ENCODE measurements at regions not wholly inside any gene's neighbourhood (a gene's known extent, or its start where the extent isn't known, plus 50 kb on each side); places are given as distances from the start of the nearest gene placed in this dataset.
"Not testable (repeated sequence)": the region's sequence is repeated elsewhere in the genome, so short reads cannot be mapped to it uniquely, and the experiment has no call there.

DNA sequence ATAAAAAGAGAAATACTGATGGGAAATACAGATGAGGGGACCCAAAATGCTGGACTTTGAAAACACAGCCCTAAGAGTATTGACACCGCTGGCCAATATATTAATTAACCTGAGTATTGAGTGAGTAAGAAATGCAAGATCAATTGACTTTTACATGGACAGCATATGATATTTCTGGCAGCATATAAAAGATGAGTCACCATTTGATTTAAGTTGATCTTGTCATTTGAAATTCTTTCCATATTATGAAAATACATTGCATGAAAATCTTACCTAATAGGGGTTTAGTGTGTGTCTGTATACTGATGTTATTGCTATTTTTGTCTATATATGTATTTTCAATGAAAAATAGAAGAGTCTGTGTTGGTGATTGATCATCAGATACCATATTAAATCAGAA lies 619.6 kb downstream of the KCTD12 start:
- no peak for DNase-seq

DNA sequence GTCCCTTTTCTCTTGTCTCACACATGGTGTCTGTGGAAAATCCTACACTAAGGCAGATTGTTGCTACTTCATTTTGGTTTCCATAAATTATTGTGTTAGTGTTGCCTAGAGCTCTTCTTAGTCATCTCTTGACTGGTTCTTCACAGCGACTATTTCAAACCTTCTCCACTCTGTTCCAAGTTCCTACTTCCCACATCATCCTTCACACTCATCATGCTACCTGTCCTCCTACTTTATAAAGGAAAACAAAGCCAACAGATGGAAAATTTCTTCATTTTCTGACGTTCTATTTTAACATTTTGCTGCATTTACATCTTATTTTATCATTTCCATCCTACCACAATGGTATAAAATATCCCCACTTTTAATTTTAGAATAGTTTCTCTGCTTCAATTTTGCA lies 614.1 kb downstream of the LMO7 start:
- no peak for DNase-seq

DNA sequence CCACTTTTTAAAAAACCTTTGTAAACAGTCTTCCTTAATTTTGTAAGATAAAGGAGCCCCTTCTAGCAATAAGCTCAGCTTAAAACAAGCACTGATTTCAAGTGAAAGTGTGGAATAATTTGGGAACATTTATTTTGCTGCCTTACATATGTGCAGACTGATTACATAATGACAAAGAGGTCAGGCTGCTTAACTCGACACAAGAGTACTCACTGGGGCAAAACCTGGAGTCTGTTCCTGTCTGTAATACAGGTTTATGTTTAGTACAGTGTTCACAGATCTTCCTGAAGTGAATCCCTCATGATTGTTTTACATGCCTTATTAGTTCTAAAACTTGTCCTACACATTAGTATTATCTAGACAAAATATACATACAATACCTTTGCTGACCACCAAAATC lies 609.8 kb downstream of the LMO7 start:
- no peak for DNase-seq

DNA sequence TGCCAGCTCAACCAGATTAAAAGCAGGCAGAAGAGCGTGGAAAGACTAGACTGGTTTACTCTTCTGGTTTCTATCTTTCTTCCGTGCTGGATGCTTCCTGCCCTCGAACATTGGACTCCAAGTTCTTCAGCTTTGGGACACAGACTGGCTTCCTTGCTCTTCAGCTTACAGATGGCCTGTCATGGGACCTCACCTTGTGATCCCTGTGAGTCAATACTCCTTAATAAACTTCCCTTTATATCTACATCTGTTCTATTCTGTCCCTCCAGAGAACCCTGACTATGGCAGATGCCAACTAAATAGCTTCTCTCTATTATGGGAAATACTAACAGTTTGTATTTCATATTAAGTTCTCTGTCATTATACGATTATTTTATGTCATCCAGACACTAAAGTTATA lies 609.1 kb downstream of the LMO7 start:
- DNase-seq = no peak

DNA sequence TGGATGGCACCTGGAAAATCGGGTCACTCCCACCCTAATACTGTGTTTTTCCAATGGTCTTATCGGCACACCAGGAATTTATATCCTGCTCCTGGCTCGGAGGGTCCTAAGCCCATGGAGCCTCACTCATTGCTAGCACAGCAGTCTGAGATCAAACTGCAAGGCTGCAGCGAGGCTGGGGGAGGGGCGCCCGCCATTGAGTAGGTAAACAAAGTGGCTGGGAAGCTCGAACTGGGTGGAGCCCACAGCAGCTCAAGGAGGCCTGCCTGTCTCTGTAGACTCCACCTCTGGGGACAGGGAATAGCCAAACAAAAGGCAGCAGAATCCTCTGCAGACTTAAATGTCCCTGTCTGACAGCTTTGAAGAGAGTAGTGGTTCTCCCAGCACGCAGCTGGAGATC lies 607.0 kb downstream of the LMO7 start:
- not testable (repeated sequence) for DNase-seq

DNA sequence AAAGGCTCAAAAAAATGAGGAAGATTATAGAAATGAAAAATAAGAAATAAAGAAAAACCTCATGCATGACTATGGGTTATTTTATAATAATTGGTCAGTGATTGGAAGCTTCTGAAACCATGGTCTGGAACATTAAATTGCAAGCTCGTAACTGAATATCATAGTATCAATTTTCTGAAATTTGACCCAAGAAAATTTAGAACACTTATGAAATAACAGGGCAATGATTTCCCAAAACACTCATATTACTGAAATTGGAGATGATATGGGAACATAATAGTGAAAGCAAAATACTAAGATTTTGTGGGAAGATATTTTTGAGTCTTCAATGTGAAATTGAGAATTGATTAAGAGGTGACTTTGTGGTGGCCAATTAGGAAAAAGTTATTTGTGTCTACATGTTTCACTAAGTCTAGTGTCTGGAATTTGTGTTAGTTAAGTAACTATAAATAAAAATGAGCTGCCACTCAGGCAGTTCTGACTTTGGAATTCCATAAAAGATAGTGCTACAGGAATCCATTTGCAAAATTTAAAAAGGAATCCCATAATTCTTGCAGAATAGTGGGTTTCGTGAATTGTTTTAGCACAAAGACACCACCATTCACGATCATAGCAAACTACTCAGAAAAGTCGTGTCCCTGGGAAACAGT lies 603.0 kb downstream of the LMO7 start:
- no peak for DNase-seq

DNA sequence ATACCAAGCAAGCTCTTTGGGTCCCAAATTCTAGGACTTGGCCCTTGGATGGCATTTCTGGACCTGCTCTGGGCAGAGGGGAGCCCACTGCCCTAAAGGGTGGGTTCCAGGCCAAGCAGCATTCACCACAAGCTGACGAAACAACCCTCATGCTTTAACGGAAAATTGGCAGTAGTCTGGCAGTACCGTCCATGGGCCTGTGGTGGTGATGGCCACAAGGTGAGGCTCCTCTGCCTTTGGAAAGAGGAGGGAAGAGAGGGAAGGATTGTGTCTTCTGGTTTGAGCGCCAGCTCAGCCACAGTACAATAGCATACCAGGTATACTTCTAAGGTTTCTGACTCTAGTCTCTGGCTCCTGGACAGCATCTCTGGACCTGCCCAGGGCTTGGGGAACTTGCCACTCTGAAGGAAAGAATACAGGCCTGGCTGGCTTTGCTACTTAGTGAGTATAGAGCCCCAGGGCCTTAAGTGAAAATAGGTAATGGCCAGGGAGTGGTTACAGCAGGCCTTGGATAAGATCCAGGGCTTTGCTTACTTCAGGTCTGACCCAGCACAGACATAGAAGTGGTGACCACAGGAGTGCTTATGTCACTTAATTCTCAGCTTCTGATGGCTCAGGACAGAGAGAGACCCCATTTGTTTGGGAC lies 595.5 kb downstream of the LMO7 start:
- no peak for DNase-seq

DNA sequence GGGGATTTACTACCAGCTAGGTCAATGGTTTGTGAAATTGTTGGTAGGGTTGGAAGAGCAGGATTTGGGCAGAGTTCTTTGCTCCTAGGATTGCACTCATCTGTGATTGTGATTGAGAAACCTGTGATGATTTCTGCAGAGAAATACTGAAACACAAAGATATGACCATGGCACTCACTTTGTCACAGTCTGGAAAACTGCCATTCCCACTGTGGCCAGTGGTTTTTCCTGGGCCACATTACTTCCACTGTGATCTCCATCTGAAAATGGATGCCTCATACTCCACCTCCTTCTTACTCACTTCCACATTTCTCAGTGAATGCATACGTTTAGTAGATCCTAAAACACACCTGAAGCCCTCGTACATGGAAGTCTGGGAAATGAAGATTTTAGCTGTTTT lies 593.2 kb downstream of the LMO7 start:
- DNase-seq = no peak

DNA sequence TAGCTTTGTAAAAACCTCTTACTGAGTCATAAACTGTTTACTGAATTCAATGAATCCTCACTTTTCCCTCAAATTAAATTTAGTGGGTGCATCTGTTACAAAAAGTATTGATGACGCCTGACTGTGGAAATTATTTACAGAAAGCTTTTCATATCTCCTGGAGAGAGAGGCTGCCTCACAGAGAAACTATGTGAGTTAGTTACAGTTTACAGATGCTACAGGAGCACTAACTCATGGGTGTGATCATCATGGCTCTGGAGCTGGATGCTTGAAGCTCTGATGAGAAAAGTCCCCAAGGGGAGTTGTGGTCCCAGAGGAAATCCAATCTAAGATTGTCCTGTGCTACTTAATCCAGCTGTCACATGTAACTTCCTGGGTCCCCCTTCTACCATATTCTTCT lies 590.8 kb downstream of the LMO7 start:
- no peak for DNase-seq

DNA sequence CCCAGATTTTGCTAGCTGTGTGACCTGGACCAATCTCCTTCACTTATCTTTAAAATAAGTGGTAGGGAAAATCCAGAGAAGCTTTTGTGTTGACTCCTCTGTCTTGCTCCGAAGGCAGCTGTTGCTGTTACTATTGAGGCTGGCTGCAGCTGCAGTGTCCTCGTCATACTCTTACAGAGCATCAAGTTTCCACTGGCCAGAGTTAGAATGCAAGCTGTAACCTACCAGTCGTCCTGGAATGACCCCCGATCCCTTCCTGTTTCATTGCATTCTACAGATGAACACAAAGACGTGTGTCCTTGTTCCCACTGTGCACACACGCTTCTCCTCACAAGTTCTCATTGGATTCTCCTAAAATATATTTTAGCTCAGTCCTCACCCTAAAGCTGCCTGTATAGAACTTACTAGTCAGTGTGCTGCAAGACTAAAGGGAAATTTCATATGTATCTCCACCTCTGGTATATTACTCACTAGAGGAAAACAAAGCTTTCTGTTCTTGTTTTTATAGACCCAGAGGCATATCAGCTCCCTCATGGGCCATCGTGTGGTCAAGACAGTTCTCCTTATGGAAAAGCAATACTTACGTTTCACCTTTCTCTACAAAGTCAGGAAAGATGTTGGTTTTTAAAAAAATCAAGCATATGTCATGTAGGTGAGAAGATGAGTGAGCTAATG lies 589.8 kb downstream of the LMO7 start:
- no peak for DNase-seq

DNA sequence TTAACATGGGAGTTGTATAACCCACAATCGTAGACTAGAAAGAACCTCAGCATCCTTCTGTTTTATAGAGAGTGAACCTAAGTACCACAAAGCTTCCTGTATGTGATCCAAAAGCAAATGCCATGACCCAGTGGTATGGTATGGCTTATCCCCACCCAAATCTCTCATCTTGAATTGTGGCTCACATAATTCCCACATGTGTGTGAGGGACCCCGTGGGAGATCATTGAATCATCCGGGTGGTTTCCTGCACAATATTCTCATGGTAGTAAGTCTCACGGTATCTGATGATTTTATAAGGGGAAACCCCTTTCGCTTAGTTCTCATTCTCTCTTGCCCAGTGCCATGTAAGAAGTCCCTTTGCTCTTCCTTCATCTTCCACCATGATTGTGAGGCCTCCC lies 587.9 kb downstream of the LMO7 start:
- DNase-seq = no peak

DNA sequence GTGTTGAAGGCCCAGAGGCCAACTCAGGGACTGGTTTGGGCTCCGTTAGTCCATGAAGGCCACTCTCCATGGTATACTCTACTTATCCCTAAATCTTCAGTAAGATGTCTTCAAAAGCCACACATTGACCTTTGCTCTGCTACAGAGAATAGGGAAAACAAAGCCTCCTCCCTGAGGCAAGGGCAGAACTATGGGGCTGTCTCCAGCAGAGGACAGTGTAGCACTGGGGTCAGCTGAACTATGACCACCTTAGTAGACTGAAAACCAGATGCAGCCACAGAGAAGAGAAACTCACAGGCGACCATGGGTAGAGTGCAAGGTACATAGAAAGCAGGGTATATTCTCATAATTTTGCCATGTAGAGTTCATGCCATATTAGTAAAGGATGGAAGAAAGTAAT lies 587.4 kb downstream of the LMO7 start:
- no peak for DNase-seq

DNA sequence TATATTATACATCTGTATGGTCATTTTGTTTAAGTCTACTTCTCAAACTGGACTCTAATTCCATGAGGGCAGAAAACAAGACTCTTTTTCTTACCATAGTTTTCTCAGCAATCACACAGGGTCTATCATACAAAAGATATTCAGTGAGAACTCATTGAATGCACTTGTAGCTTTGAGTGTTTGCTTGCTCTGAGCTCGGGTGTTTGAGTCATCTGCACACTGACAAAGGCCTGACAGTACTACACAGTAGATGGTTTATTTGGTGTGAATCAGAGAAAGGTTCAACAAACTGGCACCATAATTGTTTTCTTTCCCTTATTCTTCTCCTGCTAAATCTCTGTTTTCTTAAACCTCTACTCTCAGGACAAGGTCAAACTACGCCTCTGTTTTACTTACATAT lies 586.4 kb downstream of the LMO7 start:
- DNase-seq = no peak

DNA sequence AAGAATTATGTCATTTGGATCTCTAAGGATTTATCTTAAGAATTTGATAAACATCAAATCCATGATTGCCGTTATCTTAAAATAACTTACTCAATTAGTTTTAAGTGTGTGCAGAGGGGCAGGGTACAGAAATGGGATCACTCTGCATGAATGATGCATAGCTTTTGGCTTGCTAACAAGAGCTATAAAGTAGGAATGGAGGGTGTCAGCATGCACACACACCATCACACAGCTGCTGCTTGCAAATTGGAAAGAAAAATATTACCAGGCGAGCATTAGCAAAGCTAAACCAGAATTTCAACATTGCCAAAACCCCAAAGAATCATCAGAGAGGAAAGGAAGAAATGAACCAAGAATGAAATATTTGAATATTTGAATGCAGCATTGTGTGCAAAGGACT lies 580.6 kb downstream of the LMO7 start:
- DNase-seq = no peak

DNA sequence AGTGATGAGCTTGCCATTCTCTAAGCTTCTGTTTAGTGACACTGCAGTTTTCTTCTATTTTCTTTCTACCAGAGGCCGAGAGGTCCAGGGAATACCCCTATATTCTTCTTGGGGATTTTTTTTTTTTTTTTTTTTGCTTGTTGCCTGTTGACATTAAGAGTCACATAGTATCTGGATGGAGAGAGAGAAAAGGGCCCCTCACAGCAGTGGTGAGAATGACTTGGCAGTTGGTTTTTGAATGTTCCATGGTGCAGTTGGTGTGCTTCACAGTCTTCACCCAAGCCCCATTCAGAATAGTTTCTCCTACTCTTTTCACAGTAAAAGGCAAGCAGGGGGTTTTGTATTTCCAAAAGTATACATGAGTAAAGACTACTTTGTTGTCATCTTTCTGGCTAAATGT lies 577.9 kb downstream of the LMO7 start:
- DNase-seq = no peak

DNA sequence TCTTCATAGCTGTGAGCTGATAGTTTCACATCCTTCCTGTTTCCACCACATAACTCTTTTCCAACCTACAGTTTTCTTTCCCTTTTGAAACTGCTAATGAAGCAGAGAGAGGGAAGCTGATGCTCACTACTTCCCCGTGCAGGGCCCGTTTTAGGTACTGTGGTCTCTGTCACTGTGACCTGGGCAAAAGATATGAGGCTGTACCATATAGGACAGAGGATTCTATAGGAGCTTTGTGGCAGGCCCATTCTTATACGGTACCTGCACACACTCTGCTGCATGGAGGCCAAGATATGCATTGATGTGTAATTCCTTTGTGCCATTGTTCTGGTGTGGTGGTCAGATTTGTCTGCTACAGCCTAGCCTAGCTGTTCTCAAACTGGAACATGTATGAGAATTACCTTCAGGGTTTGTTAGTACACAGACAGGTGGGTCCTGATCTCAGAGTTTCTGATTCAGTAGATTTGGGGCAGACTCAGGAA lies 577.3 kb downstream of the LMO7 start:
- DNase-seq = no peak

DNA sequence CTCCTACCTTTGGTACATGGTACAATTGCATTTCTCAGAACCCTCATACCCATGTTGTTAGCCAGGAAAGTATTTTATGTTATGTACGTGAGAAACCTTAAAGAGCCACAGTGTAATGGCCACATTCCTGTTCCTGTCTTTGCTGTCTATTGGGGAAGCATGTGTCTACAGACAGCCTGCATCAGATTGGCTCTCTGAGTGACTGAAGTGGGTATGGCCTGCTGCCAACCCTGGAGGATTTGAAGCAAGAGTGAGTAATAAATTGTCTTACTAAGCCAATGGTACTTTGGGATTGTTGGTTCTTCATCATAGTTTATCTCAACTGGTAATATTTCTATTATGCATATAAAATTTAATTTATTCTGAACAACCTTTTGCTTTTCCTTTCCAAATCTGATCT lies 574.1 kb downstream of the LMO7 start:
- no peak for DNase-seq

DNA sequence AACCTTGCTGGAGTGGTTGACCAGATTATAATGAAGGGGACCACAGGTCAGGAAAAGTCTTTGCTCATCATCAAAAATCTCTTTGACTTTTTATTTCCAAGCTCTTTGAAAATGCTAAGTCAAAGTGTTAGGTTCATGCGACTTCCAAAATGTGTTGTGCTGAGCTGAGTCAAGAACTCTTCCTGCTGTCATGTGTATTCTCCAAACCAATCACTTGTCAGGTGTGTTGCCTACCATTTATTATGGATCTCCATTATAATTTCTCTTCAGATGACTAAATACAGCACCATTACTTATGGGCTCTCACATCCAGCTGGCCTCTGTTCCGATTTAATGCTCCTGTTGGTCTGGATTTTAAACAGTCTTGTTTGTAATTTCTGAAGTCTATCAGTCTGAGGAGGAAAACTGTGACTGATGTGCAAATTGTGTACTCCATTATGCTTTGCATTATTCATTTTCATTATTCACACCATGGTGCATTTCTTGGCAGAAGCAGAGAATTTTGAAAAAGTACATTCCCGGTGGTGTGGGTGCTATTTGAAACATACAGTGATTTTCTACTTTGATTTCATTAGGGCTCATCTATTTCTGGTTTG lies 562.5 kb downstream of the LMO7 start:
- DNase-seq = no peak

DNA sequence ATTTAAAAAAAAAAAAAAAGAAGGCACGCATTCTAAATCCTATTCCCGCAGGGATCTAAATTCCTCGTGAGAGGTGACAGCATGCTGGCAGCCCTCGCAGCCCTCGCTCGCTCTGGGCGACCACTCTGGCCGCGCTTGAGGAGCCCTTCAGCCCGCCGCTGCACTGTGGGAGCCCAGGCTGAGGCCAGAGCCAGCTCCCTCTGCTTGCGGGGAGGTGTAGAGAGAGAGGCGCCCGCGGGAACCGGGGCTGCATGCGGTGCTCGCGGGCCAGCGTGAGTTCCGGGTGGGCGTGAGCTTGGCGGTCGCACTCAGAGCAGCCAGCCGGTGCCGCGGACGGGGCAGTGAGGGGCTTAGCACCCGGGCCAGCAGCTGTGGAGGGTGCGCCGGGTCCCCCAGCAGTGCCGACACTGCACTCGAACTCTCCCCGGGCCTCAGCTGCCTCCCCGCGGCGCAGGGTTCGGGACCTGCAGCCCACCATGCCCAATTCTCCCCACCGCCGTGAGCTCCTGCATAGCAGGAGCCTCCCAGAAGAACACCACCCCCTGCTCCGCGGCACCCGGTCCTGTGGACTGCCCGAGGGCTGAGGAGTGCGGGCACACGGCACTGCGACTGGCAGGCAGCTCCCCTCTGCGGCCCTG lies 553.9 kb downstream of the LMO7 start:
- DNase-seq = no peak

DNA sequence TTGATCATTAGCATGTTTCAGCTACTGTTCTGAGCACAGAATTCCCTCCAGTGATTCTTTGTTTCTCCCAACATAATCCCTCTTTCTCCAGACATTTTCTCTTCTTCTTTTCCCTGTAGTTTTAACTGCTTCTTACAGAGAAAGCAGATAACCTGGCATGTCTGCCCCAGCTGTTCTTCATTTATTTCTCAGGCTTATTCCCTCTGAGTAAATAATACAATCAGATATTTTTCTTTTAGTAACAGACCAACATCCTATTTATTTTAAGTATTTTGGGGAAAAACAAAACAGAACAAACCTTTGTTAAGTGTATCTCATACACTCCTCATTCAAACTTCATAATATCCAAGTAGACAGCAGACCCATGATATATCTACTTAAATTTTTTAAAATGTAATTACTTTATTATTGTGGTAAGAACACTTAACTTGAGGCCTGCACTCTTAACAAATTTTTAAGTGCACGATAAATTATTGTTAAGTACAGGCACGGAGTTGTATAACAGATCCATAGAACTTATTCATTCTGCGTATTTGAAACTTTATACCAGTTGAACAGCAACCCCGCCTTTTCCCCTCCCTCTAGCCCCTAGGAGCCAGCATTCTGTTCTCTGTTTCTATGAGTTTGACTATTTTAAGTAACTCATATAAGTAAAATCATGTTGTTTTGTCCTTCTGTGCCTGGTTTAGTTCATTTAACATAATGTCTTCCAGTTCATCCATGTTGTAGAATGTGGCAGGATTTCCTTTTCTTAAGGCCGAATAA lies 540.0 kb downstream of the LMO7 start:
- no peak for DNase-seq

DNA sequence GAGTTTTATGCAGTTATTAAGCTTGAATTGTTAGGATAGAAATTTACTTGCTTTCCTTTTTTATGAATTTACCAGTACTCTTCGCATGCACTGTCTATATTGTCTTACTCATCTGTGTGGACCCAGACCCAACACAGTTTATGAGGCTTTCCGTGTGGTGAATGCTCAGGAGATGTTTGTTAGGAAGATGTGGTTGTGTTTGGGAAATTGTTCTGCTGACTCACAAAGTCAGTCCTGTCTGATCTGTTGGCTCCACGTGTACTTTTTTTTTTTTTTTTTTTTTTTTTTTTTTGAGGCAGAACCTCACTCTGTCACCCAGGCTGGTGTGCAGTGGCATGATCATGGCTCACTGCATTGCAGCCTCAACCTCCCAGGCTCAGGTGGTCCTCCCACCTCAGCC lies 532.5 kb downstream of the LMO7 start:
- no peak for DNase-seq

DNA sequence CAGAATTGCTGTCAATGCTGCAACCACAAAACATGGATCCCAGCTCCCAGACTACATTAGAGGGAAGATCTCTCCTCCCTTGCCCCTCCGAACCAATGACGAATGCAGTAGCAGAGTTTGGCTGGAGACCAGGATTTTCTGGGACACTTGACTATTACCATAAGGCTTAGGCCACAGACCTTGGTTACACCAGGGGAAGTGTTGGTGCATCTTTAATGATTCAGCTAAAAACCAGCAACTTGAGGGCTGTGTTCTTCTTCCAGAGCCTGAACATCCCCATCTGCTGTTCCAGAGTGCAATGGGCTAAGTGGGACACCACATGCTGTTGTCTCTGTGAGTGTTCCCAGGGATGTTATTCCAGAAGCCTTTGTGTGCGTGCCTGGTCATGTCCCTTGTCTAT lies 528.2 kb downstream of the LMO7 start:
- no peak for DNase-seq

DNA sequence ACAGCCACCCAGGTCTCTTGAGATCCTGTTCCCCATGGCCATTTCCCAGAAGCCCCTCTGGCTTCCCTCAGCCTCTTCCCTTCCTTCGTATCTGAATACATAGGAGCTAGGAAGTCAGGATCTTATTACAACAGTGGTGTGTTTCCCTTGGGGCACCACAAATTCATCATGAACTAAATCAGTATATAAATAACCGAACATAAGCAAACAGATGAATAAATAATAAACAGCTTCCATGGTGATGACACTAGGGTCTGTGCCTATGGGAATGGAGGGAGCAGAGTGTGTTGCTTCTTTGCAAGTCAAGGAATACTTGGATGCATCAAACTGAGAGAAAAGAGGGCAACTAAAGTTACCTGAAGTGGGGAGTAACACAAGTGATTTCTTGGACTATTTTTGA lies 527.6 kb downstream of the LMO7 start:
- DNase-seq = no peak

Measured in midbrain (tissue), 1 donor.